Stomach (tissue), 8 donors: ENCODE measurements at regions not wholly inside any gene's neighbourhood (a gene's known extent, or its start where the extent isn't known, plus 50 kb on each side); places are given as distances from the start of the nearest gene placed in this dataset.

Experiments
- DNase-seq, 2 donors: peaks; one replicate each; pipeline versions ENCODE4 v3.0.0 to v3.0.0-alpha.2; 2013 to 2019
- H3K27ac ChIP-seq, 5 donors: fragments of 200-600 bp in 4 of 5; sonication (generic) in 4 of 5; one replicate each; pipeline ENCODE4 v1.5.1; 2013 to 2019; ENCODE audit warnings: mild to moderate bottlenecking in 1 of 5, moderate library complexity in 1 of 5
- H3K27me3 ChIP-seq, 3 donors: fragments of 200-600 bp; sonication (generic); one replicate each; pipeline ENCODE4 v1.5.1; 2017 to 2019; ENCODE audit warnings: mixed run types in 1 of 3
- H3K36me3 ChIP-seq, 4 donors: fragments of 200-600 bp; sonication (generic); 1 replicate in 3 of 4; 2 replicates in 1 of 4; pipeline ENCODE4 v1.5.1; 2016 to 2019
- H3K4me1 ChIP-seq, 4 donors: fragments of 200-600 bp; sonication (generic); one replicate each; pipeline ENCODE4 v1.5.1; 2016 to 2019
- H3K4me3 ChIP-seq, 4 donors: fragments of 200-600 bp; sonication (generic) in 3 of 4; one replicate each; pipeline ENCODE4 v1.5.1; 2016 to 2019; ENCODE audit warnings: mild to moderate bottlenecking in 1 of 4
- H3K9me3 ChIP-seq, 4 donors: fragments of 200-600 bp; sonication (generic); one replicate each; pipeline ENCODE4 v1.5.1; 2016 to 2019
- CTCF ChIP-seq, 7 experiments: fragments of 450-650 bp in 4 of 7; fragments of 200-600 bp in 3 of 7; sonication (generic) in 3 of 7; IDR thresholded peaks; one replicate each; pipeline ENCODE4 v1.5.1; 2016 to 2019; ENCODE audit warnings: antibody characterized with exemption in 7 of 7, control low read depth in 2 of 7, mild to moderate bottlenecking in 1 of 7
- EP300 ChIP-seq: sonication (generic); formaldehyde crosslinking; IDR thresholded peaks from one replicate; pipeline ENCODE4 v1.6.1; 2017; ENCODE audit warnings: antibody characterized with exemption
- POLR2A ChIP-seq, 4 donors: fragments of 450-650 bp; IDR thresholded peaks; one replicate each; pipeline ENCODE4 v1.6.1; 2016; ENCODE audit warnings: antibody characterized with exemption in 4 of 4, control low read depth in 2 of 4, mild to moderate bottlenecking in 1 of 4, moderate library complexity in 1 of 4
- POLR2AphosphoS5 ChIP-seq, 3 donors: sonication (generic); formaldehyde crosslinking; IDR thresholded peaks; one replicate each; pipeline ENCODE4 v1.6.1; 2016; ENCODE audit warnings: antibody characterized with exemption in 3 of 3
- WGBS, 5 donors: extraction: QIAGEN DNeasy Blood & Tissue Kit in 3 of 5; methylation state at CpG; one replicate each; pipeline versions ENCODE4 v1.1.5 to v1.1.7; 2013 to 2018; 5-methylcytosine and 5-hydroxymethylcytosine counted together
- intact Hi-C: fragments of 100-400 bp; cut with DNase I; formaldehyde crosslinking; loops from one replicate; pipeline ENCODE4 v1.15.1; 2023; ENCODE audit warnings: low total_unique reads
- donor health status: healthy with polysubstance abuse.
- donor health status: Bipolar disorder and iron deficiency.
- donor health status: healthy.

DNA sequence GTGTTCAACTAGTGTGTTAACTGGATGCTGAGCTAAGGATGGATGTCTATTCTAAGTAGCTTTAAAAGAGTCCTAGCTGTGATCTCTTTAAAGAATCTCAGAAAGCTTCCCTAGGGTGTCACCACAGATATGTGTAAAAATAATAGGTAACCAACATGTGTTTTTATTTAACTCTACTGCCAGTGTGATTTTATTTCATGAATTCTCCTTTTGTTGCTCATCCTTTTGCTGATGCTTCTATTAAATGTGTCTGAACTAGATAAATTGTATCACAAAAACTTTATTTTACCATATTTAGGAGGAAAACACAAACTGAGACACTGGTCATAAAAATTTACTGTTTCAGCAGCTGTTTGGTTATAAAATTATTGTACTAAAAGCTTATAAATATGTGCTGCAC is 809.4 kb upstream of the CITED2 start:
- no peaks in the 10 kb centered on the region for H3K4me1 ChIP-seq

GRCh38 chr6:140182821-140183220 is 808.4 kb upstream of the CITED2 start:
- 82 to 93% (median 90%) methylated on average over 2 of the region's 2 CpGs for WGBS, 5 donors
- H3K27ac ChIP-seq = no peak overlapping the region
- intact Hi-C loops = no loop called here
- H3K27me3 ChIP-seq = no peaks in the 10 kb centered on the region
- H3K4me1 ChIP-seq = no peaks in the 10 kb centered on the region
- no peak overlapping the region for H3K4me3 ChIP-seq
- DNase-seq = no peak
- no peaks in the 10 kb centered on the region for H3K36me3 ChIP-seq
- peaks cover 0 to 8% (median 5%) of the 10 kb centered on the region in 4 donors for H3K9me3 ChIP-seq
- TF ChIP-seq POLR2AphosphoS5 (IDR thresholded peaks at IDR 0.05) (no peak), POLR2A (IDR thresholded peaks at IDR 0.05) (no peak), EP300 (no peak), CTCF (IDR thresholded peaks at IDR 0.05) (no peak)

More for the DNA sequence above, 809.4 kb upstream of the CITED2 start:
- TF ChIP-seq POLR2A (IDR thresholded peaks at IDR 0.05) (no peak), EP300 (no peak), POLR2AphosphoS5 (IDR thresholded peaks at IDR 0.05) (no peak), CTCF (IDR thresholded peaks at IDR 0.05) (no peak)
- Histone ChIP-seq H3K27ac (no peak overlapping the region), H3K9me3 (peaks cover 0 to 14% (median 9%) of the 10 kb centered on the region in 4 donors), H3K4me3 (no peak overlapping the region), H3K27me3 (no peaks in the 10 kb centered on the region), H3K36me3 (no peaks in the 10 kb centered on the region)
- DNase-seq = no peak
- intact Hi-C loops = no loop called here

DNA sequence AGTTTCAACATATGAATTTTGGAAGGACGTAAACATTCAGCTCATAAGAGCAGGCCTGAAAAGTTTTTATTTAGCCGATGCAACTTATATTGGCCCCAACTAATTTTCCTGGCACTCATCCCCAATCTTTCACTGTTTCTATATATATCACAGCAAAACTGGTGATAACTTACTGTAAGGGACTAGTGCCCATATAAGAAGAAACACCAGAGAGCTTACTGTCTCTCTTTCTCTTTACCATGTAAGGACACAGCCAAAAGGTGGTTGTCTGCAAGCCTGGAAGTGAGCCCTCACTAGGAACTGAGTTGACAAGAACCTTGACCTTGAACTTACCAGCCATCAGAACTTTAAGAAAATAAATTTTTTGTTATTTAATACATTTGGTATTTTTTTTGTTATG is 807.4 kb upstream of the CITED2 start:
- WGBS, 5 donors = 89 to 96% (median 95%) methylated on average over 2 of the region's 2 CpGs
- H3K27me3 ChIP-seq = no peaks in the 10 kb centered on the region
- H3K9me3 ChIP-seq = no peaks in the 10 kb centered on the region
- no peak overlapping the region for H3K4me3 ChIP-seq
- intact Hi-C loops = no loop called here
- no peaks in the 10 kb centered on the region for H3K4me1 ChIP-seq
- no peak for DNase-seq
- H3K36me3 ChIP-seq = no peaks in the 10 kb centered on the region
- TF ChIP-seq EP300 (no peak), CTCF (IDR thresholded peaks at IDR 0.05) (no peak), POLR2AphosphoS5 (IDR thresholded peaks at IDR 0.05) (no peak), POLR2A (IDR thresholded peaks at IDR 0.05) (no peak)
- no peak overlapping the region for H3K27ac ChIP-seq

DNA sequence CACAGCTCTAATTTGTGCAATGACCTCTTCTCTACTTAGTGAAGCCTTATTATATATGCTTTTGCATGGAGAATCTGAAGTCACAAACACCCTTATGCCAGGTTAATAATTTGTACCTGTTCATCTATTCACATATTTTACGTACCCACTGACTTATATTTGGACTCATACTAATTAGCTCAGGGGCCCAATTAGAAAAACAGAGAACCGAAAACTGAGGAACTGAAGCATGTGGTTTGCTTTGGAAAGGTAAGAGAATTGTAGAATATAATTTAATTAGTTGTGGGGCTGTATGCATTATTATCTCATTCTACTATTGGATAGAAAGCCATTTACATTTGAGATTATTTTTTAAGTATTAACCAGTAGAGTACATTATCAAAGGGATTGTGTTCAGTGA is 805.9 kb upstream of the CITED2 start:
- no peak for DNase-seq
- 84 to 98% (median 96%) methylated on average over 2 of the region's 2 CpGs for WGBS, 5 donors
- TF ChIP-seq POLR2AphosphoS5 (IDR thresholded peaks at IDR 0.05) (no peak), CTCF (IDR thresholded peaks at IDR 0.05) (no peak), EP300 (no peak), POLR2A (IDR thresholded peaks at IDR 0.05) (no peak)
- no peaks in the 10 kb centered on the region for H3K27me3 ChIP-seq
- no peaks in the 10 kb centered on the region for H3K4me1 ChIP-seq
- no peak overlapping the region for H3K27ac ChIP-seq
- intact Hi-C loops = no loop called here
- H3K4me3 ChIP-seq = no peak overlapping the region
- H3K9me3 ChIP-seq = no peaks in the 10 kb centered on the region
- H3K36me3 ChIP-seq = no peaks in the 10 kb centered on the region
